Daoy (cell line): ENCODE measurements at regions not wholly inside any gene's neighbourhood (a gene's known extent, or its start where the extent isn't known, plus 50 kb on each side); places are given as distances from the start of the nearest gene placed in this dataset.
A peak's percentile ranks its signal among the peaks of the same experiment; 100 is the strongest.
"Not testable (repeated sequence)": the region's sequence is repeated elsewhere in the genome, so short reads cannot be mapped to it uniquely, and the experiment has no call there.

ENCODE experiments used
- DNase-seq: peaks from one replicate; pipeline ENCODE4 v3.0.0-alpha.2; 2015; ENCODE audit warnings: low read depth

- DNase-seq, result no peak
Measured at GRCh38 chr2:221767106-221768012, 195.3 kb upstream of the EPHA4 start.

- no peak for DNase-seq
Measured at GRCh38 chr2:221762496-221762895, 190.4 kb upstream of the EPHA4 start.

- DNase-seq, result no peak
Measured at GRCh38 chr2:221761260-221761659, 189.2 kb upstream of the EPHA4 start.

- no peak for DNase-seq
Measured at GRCh38 chr2:221758076-221758475, 186.0 kb upstream of the EPHA4 start.

- DNase-seq, result peak; percentile 37
Measured at GRCh38 chr2:221753401-221753800, 181.3 kb upstream of the EPHA4 start.

- DNase-seq, result no peak
Measured at GRCh38 chr2:221752781-221753180, 180.7 kb upstream of the EPHA4 start.

GRCh38 chr2:221750316-221750715, 178.2 kb upstream of the EPHA4 start:
- no peak for DNase-seq

- no peak for DNase-seq
Measured at GRCh38 chr2:221747289-221747972, 175.3 kb upstream of the EPHA4 start.

GRCh38 chr2:221741496-221742211, 169.6 kb upstream of the EPHA4 start:
- DNase-seq, result no peak

GRCh38 chr2:221731432-221732145, 159.5 kb upstream of the EPHA4 start:
- no peak for DNase-seq

- DNase-seq, result no peak
Measured at GRCh38 chr2:221726894-221727513, 154.9 kb upstream of the EPHA4 start.

GRCh38 chr2:221724631-221725203, 152.6 kb upstream of the EPHA4 start:
- DNase-seq, result no peak

- not testable (repeated sequence) for DNase-seq
Measured at GRCh38 chr2:221724117-221724516, 152.0 kb upstream of the EPHA4 start.

GRCh38 chr2:221716426-221717303, 144.6 kb upstream of the EPHA4 start:
- DNase-seq, result peak; percentile 51

- DNase-seq, result no peak
Measured at GRCh38 chr2:221715523-221716247, 143.6 kb upstream of the EPHA4 start.

- no peak for DNase-seq
Measured at GRCh38 chr2:221710744-221711143, 138.6 kb upstream of the EPHA4 start.

GRCh38 chr2:221708902-221709301, 136.8 kb upstream of the EPHA4 start:
- no peak for DNase-seq

GRCh38 chr2:221705185-221705877, 133.2 kb upstream of the EPHA4 start:
- DNase-seq, result no peak

GRCh38 chr2:221704442-221704841, 132.3 kb upstream of the EPHA4 start:
- no peak for DNase-seq
